ENCODE measurements at regions not wholly inside any gene's neighbourhood (a gene's known extent, or its start where the extent isn't known, plus 50 kb on each side); places are given as distances from the start of the nearest gene placed in this dataset.

DNA sequence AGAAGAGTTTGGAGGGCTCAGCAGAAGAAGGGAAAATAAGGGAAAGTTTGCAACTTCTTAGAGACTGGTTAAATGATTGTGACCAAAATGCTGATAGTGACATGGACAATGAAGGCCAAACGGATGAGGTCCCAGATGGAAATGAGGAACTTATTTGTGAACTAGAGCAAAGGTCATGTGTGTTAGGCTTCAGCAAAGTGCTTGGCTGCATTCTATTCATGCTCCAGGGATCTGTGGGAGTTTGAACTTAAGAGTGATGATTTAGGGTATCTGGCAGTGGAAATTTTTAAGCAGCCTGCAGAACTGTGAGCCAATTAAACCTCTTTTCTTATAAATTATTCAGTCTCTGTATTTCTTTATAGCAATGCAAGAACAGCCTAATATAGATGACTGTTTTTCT is 88.9 kb upstream of the ARHGAP5 start:
- Histone ChIP-seq H2AFZ (replicated peaks; ENCODE audit: low read length, poor library complexity) (no peak overlapping the region), H4K91ac (ENCODE audit: insufficient read depth, low read depth, low read length) (no peak overlapping the region), H2AK5ac (ENCODE audit: low read depth, low read length) (no peak overlapping the region), H4K8ac (ENCODE audit: low read depth in 2 of 2, low read length in 2 of 2) (no peak overlapping the region), H3K79me1 (ENCODE audit: low read depth in 1 of 2, low read length in 2 of 2) (no peaks in the 10 kb centered on the region), H2BK15ac (ENCODE audit: low read depth, low read length) (no peak overlapping the region), H3K4me1 (ENCODE audit: control insufficient read depth, insufficient read depth, low read length) (peaks cover 4% of the 10 kb centered on the region), H3K4me2 (ENCODE audit: low read depth, low read length) (no peak overlapping the region), H3K9me3 (ENCODE audit: control insufficient read depth, insufficient read depth, low read length) (no peaks in the 10 kb centered on the region), H3K23ac (ENCODE audit: low read depth, low read length) (no peak overlapping the region), H2BK120ac (ENCODE audit: low read depth, low read length) (no peak overlapping the region), H3K36me3 (ENCODE audit: control insufficient read depth, insufficient read depth, low read length) (no peaks in the 10 kb centered on the region), H3K27ac (ENCODE audit: insufficient read depth, low read length) (no peak overlapping the region), H2BK5ac (ENCODE audit: low read depth, low read length, poor library complexity, severe bottlenecking) (no peak overlapping the region), H2AK9ac (replicated peaks; ENCODE audit: low read depth, low read length, poor library complexity) (no peak overlapping the region), H4K5ac (ENCODE audit: low read depth, low read length) (no peak overlapping the region), H3K9ac (ENCODE audit: low read depth, low read length) (no peak overlapping the region), H3K27me3 (ENCODE audit: control insufficient read depth, insufficient read depth, low read length) (peaks cover 1% of the 10 kb centered on the region), H3K14ac (replicated peaks; ENCODE audit: low read depth, low read length) (no peak overlapping the region), H2BK20ac (ENCODE audit: low read depth, low read length) (no peak overlapping the region), H3K4me3 (ENCODE audit: insufficient read depth, low read depth, low read length) (no peak overlapping the region), H3K18ac (ENCODE audit: low read depth, low read length) (no peak overlapping the region), H3K4ac (ENCODE audit: low read depth, low read length) (no peak overlapping the region), H3K56ac (ENCODE audit: extremely low read depth, insufficient read depth, low read length) (no peak overlapping the region), H3K9me1 (ENCODE audit: insufficient read depth, low read length) (no peaks in the 10 kb centered on the region; the same call in 1 of the 2 replicates), H4K20me1 (ENCODE audit: insufficient read depth, low read length) (no peaks in the 10 kb centered on the region)
- intact Hi-C loops (cut with micrococcal nuclease): no loop called here
- DNase-seq (no peak), ATAC-seq (ENCODE audit: low read depth) (no peak)
- in situ Hi-C loops (cut with MboI; ENCODE audit: low sequenced_read_pairs): no loop called here
- dilution Hi-C loops (cut with HindIII; ENCODE audit: low sequenced_read_pairs, unreplicated experiment): no loop called here
- no TSS peak for BruUV-seq (replicated peaks)
- WGBS, 2 experiments (ENCODE audit: extremely low coverage in 2 of 2, insufficient read length in 1 of 2): 86% methylated on average over 1 of the region's 1 CpG; no CpG with 5 or more reads in 1 of the 2 experiments
- ChIA-PET POLR2A (ENCODE audit: unreplicated experiment) (no interaction called here), CTCF (no interaction called here)
- TF ChIP-seq MAFK (IDR thresholded peaks at IDR 0.05; ENCODE audit: low read depth, low read length) (no peak), RFX5 (IDR thresholded peaks at IDR 0.05; ENCODE audit: low read depth, low read length) (no peak), MAZ (IDR thresholded peaks at IDR 0.05; ENCODE audit: borderline replicate concordance, low read depth, low read length) (no peak), NFE2L2 (IDR thresholded peaks at IDR 0.05; ENCODE audit: low read depth, low read length) (no peak), SMC3 (IDR thresholded peaks at IDR 0.05; ENCODE audit: low read depth, low read length) (no peak), FOS (IDR thresholded peaks at IDR 0.05; ENCODE audit: low read depth, low read length) (no peak), BHLHE40 (IDR thresholded peaks at IDR 0.05; ENCODE audit: low read depth, low read length) (no peak), RAD21 (IDR thresholded peaks at IDR 0.05; ENCODE audit: low read length) (no peak), CEBPB (IDR thresholded peaks at IDR 0.05; ENCODE audit: low read depth, low read length) (no peak), POLR2A (IDR thresholded peaks at IDR 0.05; ENCODE audit: low read depth, low read length) (no peak), MXI1 (IDR thresholded peaks at IDR 0.05; ENCODE audit: borderline replicate concordance, low read depth, low read length) (no peak)
- TF ChIP-seq, protein P1, sequence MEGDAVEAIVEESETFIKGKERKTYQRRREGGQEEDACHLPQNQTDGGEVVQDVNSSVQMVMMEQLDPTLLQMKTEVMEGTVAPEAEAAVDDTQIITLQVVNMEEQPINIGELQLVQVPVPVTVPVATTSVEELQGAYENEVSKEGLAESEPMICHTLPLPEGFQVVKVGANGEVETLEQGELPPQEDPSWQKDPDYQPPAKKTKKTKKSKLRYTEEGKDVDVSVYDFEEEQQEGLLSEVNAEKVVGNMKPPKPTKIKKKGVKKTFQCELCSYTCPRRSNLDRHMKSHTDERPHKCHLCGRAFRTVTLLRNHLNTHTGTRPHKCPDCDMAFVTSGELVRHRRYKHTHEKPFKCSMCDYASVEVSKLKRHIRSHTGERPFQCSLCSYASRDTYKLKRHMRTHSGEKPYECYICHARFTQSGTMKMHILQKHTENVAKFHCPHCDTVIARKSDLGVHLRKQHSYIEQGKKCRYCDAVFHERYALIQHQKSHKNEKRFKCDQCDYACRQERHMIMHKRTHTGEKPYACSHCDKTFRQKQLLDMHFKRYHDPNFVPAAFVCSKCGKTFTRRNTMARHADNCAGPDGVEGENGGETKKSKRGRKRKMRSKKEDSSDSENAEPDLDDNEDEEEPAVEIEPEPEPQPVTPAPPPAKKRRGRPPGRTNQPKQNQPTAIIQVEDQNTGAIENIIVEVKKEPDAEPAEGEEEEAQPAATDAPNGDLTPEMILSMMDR (conservative IDR thresholded peaks at IDR 0.05; ENCODE audit: low read depth, low read length): no peak
- TF ChIP-seq, protein P2, sequence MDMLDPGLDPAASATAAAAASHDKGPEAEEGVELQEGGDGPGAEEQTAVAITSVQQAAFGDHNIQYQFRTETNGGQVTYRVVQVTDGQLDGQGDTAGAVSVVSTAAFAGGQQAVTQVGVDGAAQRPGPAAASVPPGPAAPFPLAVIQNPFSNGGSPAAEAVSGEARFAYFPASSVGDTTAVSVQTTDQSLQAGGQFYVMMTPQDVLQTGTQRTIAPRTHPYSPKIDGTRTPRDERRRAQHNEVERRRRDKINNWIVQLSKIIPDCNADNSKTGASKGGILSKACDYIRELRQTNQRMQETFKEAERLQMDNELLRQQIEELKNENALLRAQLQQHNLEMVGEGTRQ (IDR thresholded peaks at IDR 0.05; ENCODE audit: low read depth, low read length): no peak
- TF ChIP-seq, protein P3, sequence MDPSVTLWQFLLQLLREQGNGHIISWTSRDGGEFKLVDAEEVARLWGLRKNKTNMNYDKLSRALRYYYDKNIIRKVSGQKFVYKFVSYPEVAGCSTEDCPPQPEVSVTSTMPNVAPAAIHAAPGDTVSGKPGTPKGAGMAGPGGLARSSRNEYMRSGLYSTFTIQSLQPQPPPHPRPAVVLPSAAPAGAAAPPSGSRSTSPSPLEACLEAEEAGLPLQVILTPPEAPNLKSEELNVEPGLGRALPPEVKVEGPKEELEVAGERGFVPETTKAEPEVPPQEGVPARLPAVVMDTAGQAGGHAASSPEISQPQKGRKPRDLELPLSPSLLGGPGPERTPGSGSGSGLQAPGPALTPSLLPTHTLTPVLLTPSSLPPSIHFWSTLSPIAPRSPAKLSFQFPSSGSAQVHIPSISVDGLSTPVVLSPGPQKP (IDR thresholded peaks at IDR 0.05; ENCODE audit: borderline replicate concordance, low read depth, low read length): no peak
